GM21367 (cell line): ENCODE measurements at regions not wholly inside any gene's neighbourhood (a gene's known extent, or its start where the extent isn't known, plus 50 kb on each side); places are given as distances from the start of the nearest gene placed in this dataset.

Experiments used
- ATAC-seq: cut with Tn5 transposase; IDR thresholded peaks from one replicate; pipeline ENCODE4 v1.9.1; 2021; ENCODE audit not compliant: unreplicated experiment

DNA sequence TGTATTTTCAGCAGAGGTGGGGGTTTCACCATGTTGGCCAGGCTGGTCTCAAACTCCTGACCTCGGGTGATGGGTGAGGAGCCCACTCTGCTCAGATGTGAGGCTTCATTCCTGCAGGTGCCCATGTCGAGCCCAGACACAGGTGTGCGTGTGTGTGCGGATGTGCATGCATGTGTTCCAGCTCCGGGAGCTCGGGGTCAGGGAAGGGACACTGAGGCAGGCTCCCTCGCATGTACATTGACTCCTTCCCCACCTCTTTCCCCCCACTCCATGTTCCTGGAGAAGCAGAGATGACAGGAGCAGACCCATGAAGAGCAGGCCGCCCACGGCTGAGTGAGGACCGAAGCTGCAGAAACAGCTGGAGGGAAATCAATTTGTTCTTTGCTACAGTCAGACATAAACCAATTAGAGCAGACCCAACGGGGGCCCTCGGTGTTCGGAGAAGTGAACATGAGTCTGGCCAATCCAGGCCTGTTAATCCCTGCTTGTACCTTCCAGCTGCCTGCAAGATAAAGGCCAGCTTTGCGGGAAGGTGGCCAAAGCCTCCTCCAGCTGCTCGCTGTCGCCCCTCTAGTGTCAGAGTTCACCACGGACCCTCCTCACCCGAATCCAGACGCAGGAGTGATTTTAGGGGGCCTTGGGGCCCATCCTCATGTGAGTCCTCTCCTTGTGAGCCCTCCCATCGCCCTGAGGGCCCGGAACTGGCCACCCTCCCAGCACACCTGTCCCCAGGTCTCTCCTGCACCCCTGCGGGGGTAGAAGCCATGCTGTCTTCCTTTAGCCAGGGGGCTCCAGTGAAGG is 321.0 kb upstream of the RTL1 start:
- ATAC-seq, result no peak

- ATAC-seq, result no peak
Observed at GRCh38 chr14:101225157-101226152, 321.9 kb upstream of the RTL1 start.

DNA sequence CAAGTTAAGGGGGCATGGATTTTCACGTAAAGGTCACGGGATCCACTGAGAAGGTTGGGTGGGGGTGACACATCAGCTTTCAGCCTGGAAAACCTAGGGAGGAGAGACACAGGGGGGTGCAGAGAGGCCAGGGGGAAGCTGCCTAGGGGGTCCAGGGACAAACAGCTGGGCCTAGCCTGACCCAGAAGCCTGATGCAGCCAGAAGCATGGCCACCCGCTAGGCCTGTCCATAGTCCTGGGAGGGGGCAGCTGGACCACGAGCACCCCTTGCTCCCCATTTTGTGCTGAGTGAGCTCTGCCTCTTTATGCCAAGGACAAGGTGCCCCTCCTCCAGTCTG is 322.7 kb upstream of the RTL1 start:
- no peak for ATAC-seq

DNA sequence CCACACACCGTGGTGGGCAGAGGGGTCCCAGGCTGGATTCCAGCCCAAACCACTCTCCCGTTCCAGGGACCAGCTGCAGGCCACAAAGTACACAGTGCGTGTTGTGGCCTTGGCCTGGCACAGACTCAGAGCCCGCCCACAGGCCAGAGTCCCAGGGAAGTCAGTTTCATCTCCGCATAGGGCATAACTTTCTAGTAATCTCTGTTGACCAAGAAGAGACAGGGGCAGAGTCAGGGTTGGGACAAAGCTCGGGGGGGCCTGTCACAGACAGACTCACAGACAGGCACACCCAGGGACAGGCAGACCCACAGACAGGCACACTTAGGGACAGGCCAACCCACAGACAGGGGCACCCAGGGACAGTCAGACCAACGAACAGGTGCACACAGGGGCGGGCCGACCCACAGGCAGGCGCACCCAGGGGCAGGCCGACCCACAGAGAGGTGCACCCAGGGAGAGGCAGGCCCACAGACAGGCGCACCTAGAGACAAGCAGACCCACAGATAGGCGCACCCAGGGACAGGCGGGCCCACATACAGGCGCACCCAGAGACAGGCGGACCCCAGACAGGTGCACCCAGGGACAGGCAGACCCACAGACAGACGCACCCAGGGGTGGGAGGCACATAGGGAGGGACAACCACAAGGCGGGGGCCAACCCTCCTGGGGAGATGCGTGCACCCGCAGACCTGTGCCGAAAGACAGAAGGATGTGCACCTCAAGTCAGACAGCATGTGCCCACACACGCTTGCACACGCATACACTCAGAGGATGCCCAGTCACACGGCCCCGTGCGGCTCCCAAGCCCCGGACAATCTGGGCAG is 323.3 kb upstream of the RTL1 start:
- ATAC-seq, result no peak

DNA sequence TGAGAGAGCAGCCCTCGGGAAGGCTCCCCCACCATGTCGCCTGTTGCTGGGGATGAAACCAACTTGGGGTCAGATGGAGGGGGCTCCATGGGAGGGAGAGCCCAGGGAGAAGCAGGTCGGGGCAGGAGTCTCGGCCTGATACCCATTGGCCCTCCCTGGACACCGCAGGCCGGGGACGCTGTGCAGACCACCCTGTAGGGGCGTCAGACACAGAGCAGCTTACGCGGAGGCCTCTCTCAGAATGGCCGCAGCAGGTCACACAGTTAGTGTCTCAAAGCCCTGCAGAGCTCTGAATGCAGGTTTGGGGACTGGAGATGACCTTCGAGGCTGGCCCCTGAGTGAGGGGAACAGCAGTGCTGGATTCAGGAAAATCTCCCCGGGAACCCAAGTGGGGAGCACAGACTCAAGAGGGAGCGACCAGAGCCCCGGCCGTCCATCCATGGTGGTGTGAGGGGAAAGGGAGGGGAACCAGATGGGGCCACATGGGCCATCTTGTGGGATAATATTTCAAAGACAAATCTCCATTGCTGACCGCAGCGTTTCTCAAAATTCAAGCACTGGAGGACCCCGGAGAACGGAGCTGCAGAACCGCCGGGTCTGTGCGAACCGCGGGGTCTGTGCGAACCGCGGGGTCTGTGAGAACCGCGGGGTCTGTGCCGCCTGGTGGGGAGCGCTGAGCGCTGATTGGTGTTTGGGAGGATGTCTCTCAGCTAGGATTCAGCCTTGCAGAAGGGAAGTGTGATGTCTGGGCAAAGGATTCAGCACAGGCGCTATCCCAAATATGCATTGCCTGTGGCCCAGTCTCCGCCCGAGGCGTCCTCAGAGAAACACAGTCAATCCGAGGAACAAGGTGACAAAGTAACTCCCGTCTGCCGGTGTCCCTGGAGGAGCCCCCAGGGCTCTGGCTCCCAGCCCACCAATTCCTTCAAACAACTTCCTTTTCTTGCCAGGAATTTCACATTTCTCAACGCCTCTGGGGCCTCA is 324.4 kb upstream of the RTL1 start:
- no peak for ATAC-seq

DNA sequence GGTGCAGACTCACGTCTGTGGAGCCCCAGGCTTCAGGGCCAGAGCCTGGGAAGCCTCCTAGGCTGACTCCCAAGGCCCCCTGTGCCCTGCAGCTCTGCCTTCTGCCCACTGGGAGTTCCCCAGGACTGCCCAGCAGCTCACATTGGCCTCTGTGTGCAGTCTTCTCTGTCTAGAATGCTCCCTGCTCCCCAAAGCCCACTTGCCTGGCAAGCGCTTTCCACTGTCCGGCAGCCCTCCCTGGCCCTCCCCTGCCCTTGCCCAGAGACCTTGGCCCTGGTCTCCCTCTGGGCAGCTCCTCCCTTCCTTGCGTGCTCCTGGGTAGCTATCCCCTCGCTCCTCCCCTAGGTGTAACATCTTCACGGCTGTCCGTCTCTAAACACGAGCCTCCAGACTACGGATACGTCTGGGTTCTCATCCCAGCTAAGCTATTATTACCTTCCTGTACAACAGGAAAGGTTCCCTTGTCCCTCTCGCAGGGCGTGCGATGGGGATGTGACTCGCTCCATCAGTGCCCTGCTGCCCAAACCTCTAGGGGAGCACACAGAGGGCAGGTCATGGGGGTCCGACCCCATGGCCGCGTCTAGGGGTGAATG is 325.5 kb upstream of the RTL1 start:
- ATAC-seq, result no peak

GRCh38 chr14:101229666-101230065 is 326.1 kb upstream of the RTL1 start:
- ATAC-seq, result no peak

- ATAC-seq, result no peak
Observed at GRCh38 chr14:101230161-101230850, 326.8 kb upstream of the RTL1 start.

- ATAC-seq, result no peak
Observed at GRCh38 chr14:101230851-101231550, 327.5 kb upstream of the RTL1 start.

GRCh38 chr14:101231828-101232227 is 328.3 kb upstream of the RTL1 start:
- no peak for ATAC-seq

- no peak for ATAC-seq
Observed at GRCh38 chr14:101232340-101233020, 328.8 kb upstream of the DIO3 start.

- no peak for ATAC-seq
Observed at GRCh38 chr14:101233021-101233366, 328.3 kb upstream of the DIO3 start.

GRCh38 chr14:101233391-101233790 is 327.9 kb upstream of the DIO3 start:
- no peak for ATAC-seq

DNA sequence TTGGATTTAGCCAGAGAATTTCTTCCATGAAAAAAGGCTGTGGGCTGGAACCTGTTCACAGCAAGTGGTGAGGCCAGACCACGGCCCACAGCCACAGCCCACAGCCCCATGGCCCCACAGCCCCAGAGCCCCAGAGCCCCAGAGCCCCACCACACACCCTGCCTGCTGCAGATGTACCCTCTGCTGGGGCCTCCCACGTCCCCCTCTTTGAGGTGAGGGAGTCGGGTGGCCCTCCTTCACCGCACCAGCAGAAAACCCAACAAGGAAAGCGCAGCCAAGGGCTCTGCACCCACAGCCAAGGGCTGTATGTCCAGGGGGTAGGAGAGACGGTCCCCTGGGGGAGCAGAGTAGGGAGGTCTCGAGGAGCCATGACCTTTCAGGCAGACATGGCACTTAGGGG is 327.5 kb upstream of the DIO3 start:
- ATAC-seq, result no peak

- no peak for ATAC-seq
Observed at GRCh38 chr14:101234244-101234937, 326.9 kb upstream of the DIO3 start.

GRCh38 chr14:101234999-101235334 is 326.3 kb upstream of the DIO3 start:
- no peak for ATAC-seq

- no peak for ATAC-seq
Observed at GRCh38 chr14:101235335-101236103, 325.8 kb upstream of the DIO3 start.
